AG20443 (cell line): ENCODE measurements at regions not wholly inside any gene's neighbourhood (a gene's known extent, or its start where the extent isn't known, plus 50 kb on each side); places are given as distances from the start of the nearest gene placed in this dataset.

Experiments used
- DNase-seq: peaks from one replicate; pipeline ENCODE4 v3.0.0; 2012; ENCODE audit warnings: low spot score, mixed read lengths

DNA sequence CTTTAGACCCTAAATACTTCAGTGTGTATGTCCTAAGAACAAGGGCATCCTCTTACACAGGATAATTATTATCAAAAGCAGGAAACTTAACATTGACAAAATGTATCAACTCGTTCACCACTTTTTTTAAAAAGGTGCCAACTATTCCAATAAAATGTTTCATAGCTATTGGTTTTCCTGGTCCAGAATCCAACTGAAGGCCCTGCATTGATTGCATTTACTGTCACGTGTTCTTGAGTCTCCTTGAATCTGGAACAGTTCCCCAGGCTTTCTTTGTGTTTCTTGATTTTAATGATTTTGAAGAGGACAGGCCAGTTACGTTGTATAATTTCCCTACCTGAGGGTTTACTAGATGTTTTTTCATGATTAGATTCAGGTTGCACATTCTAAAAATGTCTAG, 94.6 kb upstream of the ARHGEF3 start:
- DNase-seq, result no peak

DNA sequence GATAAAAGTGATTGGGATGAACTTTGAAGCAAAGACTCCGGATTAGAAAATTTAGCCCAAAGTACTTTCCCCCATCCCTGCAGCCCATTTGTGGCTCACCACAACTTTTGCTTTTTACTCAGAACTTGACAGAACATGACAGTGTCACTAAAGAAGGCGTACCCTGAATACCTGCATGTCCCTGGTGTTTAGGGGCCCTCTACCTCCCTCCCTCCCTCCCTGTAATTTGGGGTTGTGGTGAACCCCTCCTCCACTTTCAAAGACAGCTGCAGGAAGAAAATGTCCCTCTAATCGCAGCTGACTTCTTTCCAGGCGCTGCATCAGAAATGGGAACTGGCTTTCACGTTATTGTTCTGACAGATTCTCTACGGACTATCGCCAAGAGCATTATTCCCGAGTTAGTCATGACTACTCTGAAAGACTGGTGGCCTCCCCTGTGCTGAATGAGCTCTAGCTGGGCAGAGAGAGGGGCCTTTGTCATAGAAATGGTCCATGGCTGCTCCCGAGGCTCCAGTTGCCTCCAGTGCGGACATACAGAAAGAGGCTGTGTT, 93.2 kb upstream of the ARHGEF3 start:
- no peak for DNase-seq

GRCh38 chr3:56890448-56891091, 88.8 kb upstream of the ARHGEF3 start:
- no peak for DNase-seq

GRCh38 chr3:56889131-56889530, 87.4 kb upstream of the ARHGEF3 start:
- DNase-seq, result no peak

- DNase-seq, result no peak
Observed at GRCh38 chr3:56887402-56888025, 85.8 kb upstream of the ARHGEF3 start.

DNA sequence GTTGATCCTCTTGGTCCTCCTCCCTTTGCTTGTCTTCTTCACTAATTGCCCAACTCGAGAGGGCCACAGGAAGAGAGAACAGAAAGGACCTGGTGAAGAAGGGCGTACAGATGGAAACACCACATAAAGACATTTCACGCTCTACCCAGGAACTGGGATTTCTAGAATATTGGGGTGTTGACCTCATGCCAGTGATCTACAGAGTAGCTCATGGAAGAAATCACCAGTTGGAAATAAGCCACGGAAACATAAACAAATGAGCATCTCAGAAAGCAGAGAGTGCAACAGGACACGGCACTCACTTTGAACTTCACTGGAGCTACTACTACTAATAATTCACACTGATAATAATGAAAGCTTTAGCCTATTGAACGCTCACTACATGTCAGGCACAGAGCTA, 84.6 kb upstream of the ARHGEF3 start:
- DNase-seq, result no peak

DNA sequence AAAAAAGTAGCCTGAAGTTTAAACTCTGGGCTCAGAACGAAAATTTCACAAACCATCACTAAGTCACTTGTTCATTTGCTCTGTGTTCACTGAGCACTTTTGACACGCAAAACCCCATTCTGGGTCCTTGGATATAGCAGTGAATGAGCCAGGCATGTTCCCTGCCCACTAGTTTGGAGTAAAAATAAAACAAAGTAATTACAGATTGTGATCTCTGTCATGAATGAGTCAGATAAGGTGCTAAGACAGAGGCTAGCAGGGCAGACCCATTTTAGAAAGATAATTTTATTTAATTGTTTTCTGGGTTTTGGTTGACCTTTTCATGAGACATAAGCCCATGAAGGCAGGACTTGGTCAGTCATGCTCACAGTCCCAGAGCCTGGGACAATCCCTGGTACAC, 84.1 kb upstream of the ARHGEF3 start:
- no peak for DNase-seq

DNA sequence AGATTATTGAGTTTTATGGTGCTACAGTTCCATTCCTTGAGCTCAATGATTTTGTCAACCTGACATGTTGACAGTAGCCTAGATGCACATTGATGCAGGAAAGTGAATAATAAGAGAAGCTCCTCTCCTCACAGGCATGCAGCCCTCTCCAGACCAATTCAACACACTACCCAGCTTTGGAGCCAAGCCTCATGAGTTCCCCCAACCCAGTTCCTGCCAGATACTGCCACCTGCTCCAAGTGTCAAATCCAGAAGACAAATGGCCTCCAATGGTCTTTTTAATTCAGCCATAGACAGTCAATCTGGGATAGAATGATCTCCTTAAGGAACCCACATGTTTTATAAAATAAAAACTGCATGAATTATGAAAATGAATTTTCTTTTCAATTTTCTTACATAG, 83.7 kb upstream of the ARHGEF3 start:
- DNase-seq, result no peak

- DNase-seq, result no peak
Observed at GRCh38 chr3:56884387-56884786, 82.6 kb upstream of the ARHGEF3 start.

- no peak for DNase-seq
Observed at GRCh38 chr3:56883828-56884227, 82.1 kb upstream of the ARHGEF3 start.

DNA sequence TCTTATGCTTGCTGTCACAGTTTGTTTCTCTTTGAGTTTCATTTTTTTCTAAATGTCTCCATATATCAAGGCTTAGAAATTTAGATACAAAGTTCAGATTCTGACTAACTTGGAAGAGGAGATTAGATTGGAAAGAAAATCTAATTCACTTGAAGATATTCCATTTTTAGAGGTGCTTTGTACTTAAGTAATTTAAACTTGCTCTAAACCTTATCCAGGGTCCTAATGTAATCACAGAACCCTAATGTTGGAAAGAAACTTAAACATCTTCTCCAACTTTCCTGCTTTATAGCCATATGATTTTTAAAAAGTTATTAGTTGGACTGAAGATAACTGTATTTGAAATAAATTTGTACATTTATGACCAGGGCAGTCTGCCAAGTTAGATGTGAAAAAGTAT, 81.1 kb upstream of the ARHGEF3 start:
- no peak for DNase-seq

GRCh38 chr3:56881841-56882240, 80.1 kb upstream of the ARHGEF3 start:
- DNase-seq, result no peak

DNA sequence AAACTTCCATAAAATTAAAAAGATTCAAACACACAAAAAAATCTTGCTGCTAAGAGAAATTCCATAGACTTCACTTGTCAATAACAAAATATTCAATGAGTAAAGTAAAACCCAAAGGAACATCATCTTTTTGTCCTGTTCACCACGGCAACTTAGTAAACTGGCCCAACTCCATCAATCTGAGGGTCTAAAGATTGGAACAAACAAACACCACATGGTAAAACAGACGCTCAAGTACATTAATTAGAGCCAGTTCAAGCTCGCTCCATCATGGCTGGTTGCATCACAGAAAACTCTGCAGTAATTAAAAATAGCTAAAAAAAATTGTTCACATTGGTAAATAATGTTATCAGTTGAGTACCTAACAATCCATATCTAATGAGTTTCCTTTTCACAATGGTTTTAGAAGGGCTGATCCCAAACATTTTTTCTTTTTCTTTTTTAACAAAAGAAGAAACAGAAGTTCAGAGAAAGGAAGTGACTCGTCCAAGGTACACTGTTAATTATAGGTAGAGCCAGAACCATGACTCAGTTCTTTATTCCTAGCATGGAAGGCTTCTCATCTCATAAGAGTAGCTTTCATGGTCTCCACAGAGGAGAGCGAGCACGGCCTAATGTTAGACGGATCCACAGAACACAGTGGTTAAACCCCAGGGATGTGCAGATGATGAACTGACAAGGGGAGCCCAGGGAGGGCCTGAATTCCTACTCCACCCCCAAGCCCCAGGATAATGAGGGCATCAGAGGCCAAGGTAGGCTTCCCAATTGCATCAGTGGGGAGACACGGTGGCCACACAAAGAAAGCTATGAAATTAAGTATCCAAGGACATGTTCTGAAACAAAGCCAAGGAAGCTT, 79.2 kb upstream of the ARHGEF3 start:
- DNase-seq, result no peak

GRCh38 chr3:56879436-56880215, 77.9 kb upstream of the ARHGEF3 start:
- peak; percentile 47 for DNase-seq

DNA sequence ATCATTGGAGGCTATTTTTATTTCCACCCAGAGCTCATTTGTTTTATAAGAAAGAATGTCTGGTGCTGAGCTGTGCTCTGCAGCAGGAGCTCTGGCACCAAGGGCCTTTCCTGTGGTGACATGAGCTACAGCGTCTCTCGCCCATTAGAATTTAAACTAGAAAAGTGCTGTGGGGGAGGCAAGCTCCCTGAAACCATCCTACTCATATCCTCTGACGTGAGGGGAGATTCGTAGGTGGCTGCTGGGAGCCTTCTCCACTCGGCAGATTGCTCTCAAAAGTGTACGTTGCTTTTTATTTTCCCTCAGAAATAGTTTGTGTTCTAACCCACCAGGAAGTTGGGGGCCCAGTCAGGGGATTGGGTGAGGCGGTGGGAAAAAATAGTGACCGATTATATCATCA, 76.3 kb upstream of the ARHGEF3 start:
- no peak for DNase-seq

DNA sequence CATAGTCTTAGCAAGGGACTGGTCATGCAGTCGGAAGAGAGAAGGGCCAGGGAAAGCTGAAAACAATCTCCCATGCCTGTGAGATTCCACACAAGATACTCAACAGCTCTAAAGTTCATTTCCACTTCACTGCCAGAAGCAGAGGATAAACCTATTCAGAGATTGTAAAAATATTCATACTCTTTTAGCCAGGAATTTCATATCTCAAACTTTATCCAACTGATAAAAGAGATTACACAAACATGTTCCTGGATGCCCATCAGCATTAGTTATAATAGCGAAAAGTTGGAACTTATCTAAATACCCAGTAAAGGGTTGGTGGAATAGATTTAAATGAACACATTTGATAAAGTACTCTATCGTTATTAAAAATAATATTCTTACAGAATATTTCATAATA, 75.2 kb upstream of the ARHGEF3 start:
- DNase-seq, result no peak

- DNase-seq, result no peak
Observed at GRCh38 chr3:56874269-56874668, 72.5 kb upstream of the ARHGEF3 start.

GRCh38 chr3:56870436-56870835, 68.7 kb upstream of the ARHGEF3 start:
- no peak for DNase-seq

DNA sequence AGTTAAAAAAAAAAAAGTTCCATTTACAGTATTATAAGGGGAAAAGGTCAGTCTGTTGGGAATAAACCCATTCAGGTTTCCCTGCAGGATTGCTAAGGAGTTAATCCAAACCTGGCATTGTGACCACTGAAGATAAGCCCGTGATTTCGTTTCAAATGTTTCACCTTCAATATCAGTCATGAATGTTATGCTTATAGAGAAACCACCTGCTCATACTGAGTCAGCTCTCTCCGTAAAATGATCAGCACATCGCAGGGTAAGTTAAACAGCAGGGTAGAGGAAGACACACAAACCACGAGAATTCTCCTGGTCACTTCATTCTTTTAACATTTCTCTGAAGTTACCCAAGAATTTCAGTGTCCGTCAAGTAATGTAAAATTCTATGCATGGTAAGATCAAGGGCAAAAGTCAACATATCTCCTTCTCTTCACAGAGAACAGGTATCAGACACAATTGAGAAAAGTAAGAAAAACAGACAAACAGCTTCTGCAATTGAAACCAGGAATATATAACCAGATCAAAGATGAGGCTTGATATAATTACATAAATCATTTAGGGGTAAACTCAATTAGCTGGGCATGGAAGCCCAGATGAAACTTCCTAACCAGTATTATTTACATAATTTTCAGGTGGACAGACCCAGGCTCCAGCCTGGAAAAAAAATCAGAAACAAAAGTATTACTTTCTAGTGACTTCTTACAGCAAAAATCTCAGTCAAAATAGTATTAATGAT, 67.6 kb upstream of the ARHGEF3 start:
- DNase-seq, result no peak

DNA sequence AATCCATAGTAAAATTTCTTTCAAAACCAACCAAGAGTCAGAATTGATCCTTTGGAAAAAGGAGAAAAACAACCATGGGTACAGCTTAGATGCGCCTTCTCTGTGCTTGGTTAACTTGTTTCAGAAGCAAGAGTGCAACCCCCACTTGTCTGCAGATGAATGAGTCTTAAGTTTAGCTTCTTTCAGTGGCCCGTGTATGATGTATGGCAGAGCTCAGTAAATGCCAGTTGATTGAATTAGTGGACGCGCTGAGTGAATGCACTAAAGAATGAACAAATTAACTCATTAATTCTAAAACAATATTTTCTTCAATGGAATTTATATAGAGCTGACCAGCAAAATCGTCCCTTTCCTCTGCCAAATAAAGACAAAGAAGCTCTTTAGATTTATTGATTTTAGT, 67.0 kb upstream of the ARHGEF3 start:
- no peak for DNase-seq

GRCh38 chr3:56867671-56868070, 65.9 kb upstream of the ARHGEF3 start:
- no peak for DNase-seq
